Gastrocnemius medialis (tissue), 4 donors: ENCODE measurements at regions not wholly inside any gene's neighbourhood (a gene's known extent, or its start where the extent isn't known, plus 50 kb on each side); places are given as distances from the start of the nearest gene placed in this dataset.

Source experiments
- ATAC-seq, 2 donors: fragments of 150-250 bp; one replicate each; pipeline ENCODE4 v1.9.1; 2016
- DNase-seq, 2 donors: peaks; one replicate each; pipeline ENCODE4 v3.0.0-alpha.2; 2019
- H3K27ac ChIP-seq, 4 donors: fragments of 200-600 bp; sonication (generic); 1 replicate in 1 of 4; 2 replicates in 3 of 4; pipeline ENCODE4 v1.5.1; 2016 to 2018; ENCODE audit warnings: mild to moderate bottlenecking in 2 of 4, moderate library complexity in 1 of 4
- H3K27me3 ChIP-seq, 3 donors: fragments of 200-600 bp; sonication (generic) in 2 of 3; 1 replicate in 1 of 3; 2 replicates in 2 of 3; pipeline versions ENCODE4 v1.5.1 to v1.6.0; 2016 to 2019; ENCODE audit warnings: mild to moderate bottlenecking in 1 of 3, moderate library complexity in 1 of 3
- H3K36me3 ChIP-seq, 2 donors: fragments of 200-600 bp; sonication (generic) in 1 of 2; one replicate each; pipeline ENCODE4 v1.5.1; 2017 to 2018
- H3K4me1 ChIP-seq, 2 donors: fragments of 200-600 bp; sonication (generic) in 1 of 2; one replicate each; pipeline ENCODE4 v1.5.1; 2016 to 2017; ENCODE audit warnings: mild to moderate bottlenecking in 2 of 2
- H3K4me3 ChIP-seq, 4 donors: fragments of 200-600 bp; sonication (generic) in 3 of 4; 1 replicate in 1 of 4; 2 replicates in 3 of 4; pipeline ENCODE4 v1.5.1; 2016 to 2019; ENCODE audit warnings: mild to moderate bottlenecking in 2 of 4
- H3K9me3 ChIP-seq, 3 donors: fragments of 200-600 bp; sonication (generic) in 2 of 3; 1 replicate in 1 of 3; 2 replicates in 2 of 3; pipeline ENCODE4 v1.5.1; 2016 to 2019
- POLR2A ChIP-seq, 2 donors: fragments of 450-650 bp; IDR thresholded peaks; one replicate each; pipeline ENCODE4 v1.6.1; 2017; ENCODE audit warnings: antibody characterized with exemption in 2 of 2, mild to moderate bottlenecking in 2 of 2, moderate library complexity in 2 of 2
- in situ Hi-C, 4 donors: fragments of 200-750 bp; cut with MboI; loops; one replicate each; pipeline versions ENCODE4 v1.15.0 to v1.8.0; 2017; ENCODE audit warnings: low sequenced_read_pairs in 4 of 4
- intact Hi-C: fragments of 100-400 bp; cut with DNase I; formaldehyde crosslinking; loops from one replicate; pipeline ENCODE4 v1.15.1; 2023; ENCODE audit warnings: low total_unique reads
- TF ChIP-seq, protein P1 (sequence below), 5 experiments: fragments of 450-650 bp in 3 of 5; fragments of 200-600 bp in 2 of 5; sonication (generic) in 2 of 5; IDR thresholded peaks in 4 of 5; conservative IDR thresholded peaks in 1 of 5; 1 replicate in 4 of 5; 2 replicates in 1 of 5; pipeline ENCODE4 v1.5.1; 2016 to 2019; ENCODE audit warnings: antibody characterized with exemption in 5 of 5, mild to moderate bottlenecking in 3 of 5, moderate library complexity in 3 of 5

DNA sequence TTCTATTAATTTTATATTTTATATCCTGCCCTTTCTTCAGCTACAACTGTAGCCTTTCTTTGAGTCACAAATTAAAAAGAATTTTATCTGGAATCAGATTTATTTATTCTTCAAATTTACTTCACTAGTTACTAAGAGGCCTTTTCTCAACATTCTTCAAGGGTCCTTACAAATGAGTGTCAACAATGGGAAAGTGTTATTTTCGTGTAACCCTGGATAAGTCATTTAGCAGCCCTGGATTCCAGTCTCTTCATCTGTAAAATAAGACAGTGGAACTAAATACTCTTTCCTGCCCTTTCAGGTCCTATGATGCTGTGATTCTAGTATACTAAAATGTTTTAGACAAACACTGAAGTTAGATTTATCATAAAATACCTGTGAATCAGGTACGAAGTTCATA lies 397.0 kb downstream of the KLF12 start:
- Histone ChIP-seq H3K27ac (no peak overlapping the region), H3K36me3 (no peaks in the 10 kb centered on the region), H3K27me3 (no peaks in the 10 kb centered on the region), H3K4me1 (no peaks in the 10 kb centered on the region), H3K9me3 (no peaks in the 10 kb centered on the region), H3K4me3 (no peak overlapping the region)
- no peak for ATAC-seq
- TF ChIP-seq POLR2A (IDR thresholded peaks at IDR 0.05) = no peak
- in situ Hi-C loops = no loop called here
- DNase-seq = no peak
- intact Hi-C loops = no loop called here

DNA sequence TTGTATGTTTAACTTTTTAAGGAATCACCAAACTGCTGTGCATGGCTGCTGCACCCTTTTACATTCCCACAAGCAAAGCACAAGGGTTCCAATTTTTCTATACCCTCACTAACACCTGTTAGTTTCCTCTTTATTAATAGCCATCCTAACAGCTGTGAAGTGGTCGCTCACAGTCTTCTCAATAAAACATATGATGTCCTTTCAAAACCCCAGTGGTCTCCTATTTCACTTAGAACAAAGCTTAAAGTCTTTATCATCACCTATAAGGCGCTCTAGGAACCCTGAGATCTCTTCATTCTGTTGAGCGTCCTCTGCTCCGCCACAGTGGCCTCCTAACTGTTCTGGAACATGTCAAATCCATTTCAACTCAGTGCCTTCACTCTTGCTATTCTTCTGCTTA lies 400.5 kb downstream of the KLF12 start:
- Histone ChIP-seq H3K9me3 (no peaks in the 10 kb centered on the region), H3K27me3 (no peaks in the 10 kb centered on the region), H3K4me3 (no peak overlapping the region), H3K27ac (no peak overlapping the region), H3K4me1 (no peaks in the 10 kb centered on the region), H3K36me3 (no peaks in the 10 kb centered on the region)
- in situ Hi-C loops = no loop called here
- ATAC-seq (no peak), DNase-seq (no peak)
- TF ChIP-seq, protein P1, sequence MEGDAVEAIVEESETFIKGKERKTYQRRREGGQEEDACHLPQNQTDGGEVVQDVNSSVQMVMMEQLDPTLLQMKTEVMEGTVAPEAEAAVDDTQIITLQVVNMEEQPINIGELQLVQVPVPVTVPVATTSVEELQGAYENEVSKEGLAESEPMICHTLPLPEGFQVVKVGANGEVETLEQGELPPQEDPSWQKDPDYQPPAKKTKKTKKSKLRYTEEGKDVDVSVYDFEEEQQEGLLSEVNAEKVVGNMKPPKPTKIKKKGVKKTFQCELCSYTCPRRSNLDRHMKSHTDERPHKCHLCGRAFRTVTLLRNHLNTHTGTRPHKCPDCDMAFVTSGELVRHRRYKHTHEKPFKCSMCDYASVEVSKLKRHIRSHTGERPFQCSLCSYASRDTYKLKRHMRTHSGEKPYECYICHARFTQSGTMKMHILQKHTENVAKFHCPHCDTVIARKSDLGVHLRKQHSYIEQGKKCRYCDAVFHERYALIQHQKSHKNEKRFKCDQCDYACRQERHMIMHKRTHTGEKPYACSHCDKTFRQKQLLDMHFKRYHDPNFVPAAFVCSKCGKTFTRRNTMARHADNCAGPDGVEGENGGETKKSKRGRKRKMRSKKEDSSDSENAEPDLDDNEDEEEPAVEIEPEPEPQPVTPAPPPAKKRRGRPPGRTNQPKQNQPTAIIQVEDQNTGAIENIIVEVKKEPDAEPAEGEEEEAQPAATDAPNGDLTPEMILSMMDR (IDR thresholded peaks at IDR 0.05 in 4 of 5, conservative IDR thresholded peaks at IDR 0.05 in 1 of 5) = no peak
- TF ChIP-seq POLR2A (IDR thresholded peaks at IDR 0.05) = no peak
- intact Hi-C loops = no loop called here

DNA sequence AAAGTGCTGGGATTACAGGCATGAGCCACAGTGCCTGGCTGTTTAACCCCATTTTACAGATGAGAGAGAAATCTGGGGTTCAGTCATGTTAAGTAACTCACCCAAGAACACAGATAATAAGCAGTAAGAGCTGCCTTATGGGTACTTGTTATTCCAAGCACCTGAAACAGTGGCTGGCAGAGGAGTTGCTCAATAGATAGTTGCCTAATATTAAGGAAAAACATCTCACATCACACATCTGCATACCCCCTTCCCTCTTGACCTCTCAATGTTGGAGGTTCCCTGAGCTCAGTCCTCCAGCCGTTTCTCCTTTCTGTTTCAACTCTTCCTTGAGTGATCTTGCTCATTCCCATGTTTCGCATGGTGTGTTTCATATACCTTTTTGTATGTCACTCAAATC lies 401.9 kb downstream of the KLF12 start:
- no peaks in the 10 kb centered on the region for H3K36me3 ChIP-seq
- H3K4me1 ChIP-seq = no peaks in the 10 kb centered on the region
- DNase-seq = no peak
- no peak overlapping the region for H3K27ac ChIP-seq
- TF ChIP-seq, protein P1 (IDR thresholded peaks at IDR 0.05 in 4 of 5, conservative IDR thresholded peaks at IDR 0.05 in 1 of 5) = no peak
- H3K4me3 ChIP-seq = no peak overlapping the region
- H3K9me3 ChIP-seq = no peaks in the 10 kb centered on the region
- intact Hi-C loops (no loop called here), in situ Hi-C loops (no loop called here)
- ATAC-seq = no peak
- no peaks in the 10 kb centered on the region for H3K27me3 ChIP-seq

DNA sequence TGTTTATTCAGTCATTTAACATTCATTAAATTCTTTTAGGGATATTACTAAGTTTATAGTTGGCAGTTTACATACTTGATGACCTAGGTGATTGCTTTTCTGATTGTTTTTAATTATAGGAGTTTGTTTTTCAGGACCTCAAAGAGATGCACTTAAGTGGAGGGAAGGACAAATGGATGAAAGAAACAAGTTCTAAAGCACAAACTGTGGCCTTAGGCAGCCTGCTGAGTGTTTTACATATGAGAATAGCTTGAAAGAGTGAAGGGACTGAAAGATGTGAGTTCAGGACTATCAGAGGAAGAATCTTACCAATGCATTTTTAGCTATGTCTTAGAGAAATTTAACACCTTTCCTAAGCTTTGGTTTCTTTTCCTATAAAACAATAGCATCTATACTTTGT lies 402.6 kb downstream of the KLF12 start:
- no peak overlapping the region for H3K4me3 ChIP-seq
- H3K9me3 ChIP-seq = no peaks in the 10 kb centered on the region
- in situ Hi-C loops = no loop called here
- no peaks in the 10 kb centered on the region for H3K36me3 ChIP-seq
- intact Hi-C loops = no loop called here
- no peak overlapping the region for H3K27ac ChIP-seq
- TF ChIP-seq POLR2A (IDR thresholded peaks at IDR 0.05) = no peak
- TF ChIP-seq, protein P1 (IDR thresholded peaks at IDR 0.05 in 4 of 5, conservative IDR thresholded peaks at IDR 0.05 in 1 of 5) = no peak
- no peaks in the 10 kb centered on the region for H3K27me3 ChIP-seq
- no peaks in the 10 kb centered on the region for H3K4me1 ChIP-seq
- DNase-seq (no peak), ATAC-seq (no peak)

DNA sequence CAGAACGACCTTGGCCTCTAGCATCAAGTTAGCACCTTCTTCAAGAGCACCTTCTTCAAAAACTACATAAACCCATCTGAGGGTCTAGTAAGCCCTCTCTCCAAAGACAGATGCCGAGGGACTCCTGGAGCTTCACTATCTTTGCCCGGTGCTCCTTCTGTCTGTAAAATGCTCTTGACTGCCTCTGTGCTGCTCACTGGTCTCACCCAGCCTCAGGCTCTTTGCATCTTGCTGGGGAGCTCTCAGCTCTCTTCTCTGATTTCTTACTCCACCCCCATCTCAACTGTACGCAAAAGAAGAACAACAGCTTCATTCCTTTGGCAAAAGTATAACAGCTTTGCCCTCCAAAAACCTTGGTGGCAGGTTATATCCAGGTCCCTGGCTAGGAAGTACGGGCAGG lies 404.2 kb downstream of the KLF12 start:
- no peaks in the 10 kb centered on the region for H3K9me3 ChIP-seq
- H3K36me3 ChIP-seq = no peaks in the 10 kb centered on the region
- TF ChIP-seq POLR2A (IDR thresholded peaks at IDR 0.05) = no peak
- TF ChIP-seq, protein P1 (IDR thresholded peaks at IDR 0.05 in 4 of 5, conservative IDR thresholded peaks at IDR 0.05 in 1 of 5) = no peak
- no peak for DNase-seq
- no peak overlapping the region for H3K27ac ChIP-seq
- no peaks in the 10 kb centered on the region for H3K4me1 ChIP-seq
- no peaks in the 10 kb centered on the region for H3K27me3 ChIP-seq
- ATAC-seq = no peak
- intact Hi-C loops (no loop called here), in situ Hi-C loops (no loop called here)
- H3K4me3 ChIP-seq = no peak overlapping the region
